HG03064 (cell line): ENCODE measurements at regions not wholly inside any gene's neighbourhood (a gene's known extent, or its start where the extent isn't known, plus 50 kb on each side); places are given as distances from the start of the nearest gene placed in this dataset.

ENCODE experiments used
- ATAC-seq: cut with Tn5 transposase; IDR thresholded peaks from one replicate; pipeline ENCODE4 v1.9.1; 2021; ENCODE audit warnings: low read depth; ENCODE audit not compliant: unreplicated experiment

GRCh38 chr3:150221904-150222523 lies 186.1 kb upstream of the TSC22D2 start:
- no peak for ATAC-seq

GRCh38 chr3:150220799-150221198 lies 187.3 kb upstream of the TSC22D2 start:
- no peak for ATAC-seq

GRCh38 chr3:150220041-150220440 lies 188.1 kb upstream of the TSC22D2 start:
- no peak for ATAC-seq

- no peak for ATAC-seq
These were observed 189.3 kb upstream of the TSC22D2 start for GRCh38 chr3:150218841-150219240.

- no peak for ATAC-seq
These were observed 189.9 kb upstream of the TSC22D2 start for GRCh38 chr3:150218236-150218635.

GRCh38 chr3:150217691-150218090 lies 190.4 kb upstream of the TSC22D2 start:
- ATAC-seq = no peak

- ATAC-seq = no peak
These were observed 191.1 kb upstream of the TSC22D2 start for GRCh38 chr3:150216866-150217600.

- ATAC-seq = no peak
These were observed 191.9 kb upstream of the TSC22D2 start for GRCh38 chr3:150216041-150216811.

- ATAC-seq = no peak
These were observed 192.5 kb upstream of the TSC22D2 start for GRCh38 chr3:150215616-150216015.

- ATAC-seq = no peak
These were observed 194.5 kb upstream of the TSC22D2 start for GRCh38 chr3:150213577-150213976.

GRCh38 chr3:150210461-150211110 lies 197.5 kb upstream of the TSC22D2 start:
- ATAC-seq = no peak

- no peak for ATAC-seq
These were observed 204.8 kb upstream of the TSC22D2 start for GRCh38 chr3:150203273-150203672.

- no peak for ATAC-seq
These were observed 205.4 kb upstream of the TSC22D2 start for GRCh38 chr3:150202711-150203110.

GRCh38 chr3:150194957-150195356 lies 213.1 kb upstream of the TSC22D2 start:
- ATAC-seq = no peak

GRCh38 chr3:150194513-150194912 lies 213.6 kb upstream of the TSC22D2 start:
- no peak for ATAC-seq

- ATAC-seq = no peak
These were observed 213.9 kb upstream of the PFN2 start for GRCh38 chr3:150184426-150185071.

GRCh38 chr3:150183678-150184425 lies 213.2 kb upstream of the PFN2 start:
- no peak for ATAC-seq

GRCh38 chr3:150180334-150180733 lies 209.6 kb upstream of the PFN2 start:
- no peak for ATAC-seq

- ATAC-seq = no peak
These were observed 208.6 kb upstream of the PFN2 start for GRCh38 chr3:150179330-150179729.
